ENCODE measurements at regions not wholly inside any gene's neighbourhood (a gene's known extent, or its start where the extent isn't known, plus 50 kb on each side); places are given as distances from the start of the nearest gene placed in this dataset.

GRCh38 chrX:130560544-130560943 lies 158.8 kb downstream of the RBMX2 start (continued):
- TF ChIP-seq ETS1 (IDR thresholded peaks at IDR 0.05), result no peak
- TF ChIP-seq NANOG (IDR thresholded peaks at IDR 0.05; ENCODE audit: borderline replicate concordance), result no peak
- no peak for TF ChIP-seq CREB1 (CRISPR knock-in tag; IDR thresholded peaks at IDR 0.05; ENCODE audit: low read depth)

- Histone ChIP-seq H3K27me3 (ENCODE audit: insufficient read depth) (no peaks in the 10 kb centered on the region), H2AFZ (no peak overlapping the region), H3F3A (replicated peaks; ENCODE audit: low read depth) (no peaks in the 10 kb centered on the region), H3K4me1 (ENCODE audit: insufficient read depth) (no peaks in the 10 kb centered on the region), H3K27ac (ENCODE audit: low read depth) (no peak overlapping the region), H3K4me3 (no peak overlapping the region), H3K9me2 (ENCODE audit: insufficient read depth) (no peaks in the 10 kb centered on the region), H4K20me1 (replicated peaks; ENCODE audit: insufficient read depth) (no peaks in the 10 kb centered on the region), H3K79me2 (replicated peaks; ENCODE audit: insufficient read depth) (no peaks in the 10 kb centered on the region), H3K4me2 (no peak overlapping the region), H3K36me3 (ENCODE audit: insufficient read depth) (no peaks in the 10 kb centered on the region)
- DNase-seq (ENCODE audit: low spot score) (no peak), ATAC-seq (no peak)
- no peak overlapping the region for H3K27ac Mint-ChIP-seq
- H3K27me3 Mint-ChIP-seq (ENCODE audit: insufficient read depth, low read depth, poor library complexity), result peaks cover 1% of the 10 kb centered on the region
- peaks cover 5% of the 10 kb centered on the region; the same call in 1 of the 3 replicates for H3K4me1 Mint-ChIP-seq
- H3K4me3 Mint-ChIP-seq, result no peak overlapping the region
- no peaks in the 10 kb centered on the region for H3K9me3 Mint-ChIP-seq
- no peaks in the 10 kb centered on the region for H3K36me3 Mint-ChIP-seq (ENCODE audit: low read depth)
- no peak for TF ChIP-seq NANOG (IDR thresholded peaks at IDR 0.05; ENCODE audit: borderline replicate concordance)
- TF ChIP-seq ZNF462 (CRISPR knock-in tag; IDR thresholded peaks at IDR 0.05), result no peak
- TF ChIP-seq JUNB (IDR thresholded peaks at IDR 0.05; ENCODE audit: unreplicated experiment), result no peak
- no peak for TF ChIP-seq STAT1 (IDR thresholded peaks at IDR 0.05; ENCODE audit: unreplicated experiment)
- no peak for TF ChIP-seq EZH2phosphoT487 (IDR thresholded peaks at IDR 0.05; ENCODE audit: unreplicated experiment)
- no peak for TF ChIP-seq ZNF114 (CRISPR knock-in tag; IDR thresholded peaks at IDR 0.05)
- no peak for TF ChIP-seq CTCF (conservative IDR thresholded peaks at IDR 0.05; ENCODE audit: low read depth in 2 of 2)
- no peak for TF ChIP-seq ETS1 (IDR thresholded peaks at IDR 0.05)
- no peak for TF ChIP-seq EZH2 (IDR thresholded peaks at IDR 0.05; ENCODE audit: low read depth, unreplicated experiment)
- no peak for TF ChIP-seq CREB1 (CRISPR knock-in tag; IDR thresholded peaks at IDR 0.05; ENCODE audit: low read depth)
- TF ChIP-seq POLR2AphosphoS5 (IDR thresholded peaks at IDR 0.05; ENCODE audit: low read depth), result no peak
- TF ChIP-seq ZNF331 (CRISPR knock-in tag; IDR thresholded peaks at IDR 0.05; ENCODE audit: low read depth), result no peak
Observed at GRCh38 chrX:130561930-130562329, 160.1 kb downstream of the RBMX2 start.
